ENCODE measurements at regions not wholly inside any gene's neighbourhood (a gene's known extent, or its start where the extent isn't known, plus 50 kb on each side); places are given as distances from the start of the nearest gene placed in this dataset.

DNA sequence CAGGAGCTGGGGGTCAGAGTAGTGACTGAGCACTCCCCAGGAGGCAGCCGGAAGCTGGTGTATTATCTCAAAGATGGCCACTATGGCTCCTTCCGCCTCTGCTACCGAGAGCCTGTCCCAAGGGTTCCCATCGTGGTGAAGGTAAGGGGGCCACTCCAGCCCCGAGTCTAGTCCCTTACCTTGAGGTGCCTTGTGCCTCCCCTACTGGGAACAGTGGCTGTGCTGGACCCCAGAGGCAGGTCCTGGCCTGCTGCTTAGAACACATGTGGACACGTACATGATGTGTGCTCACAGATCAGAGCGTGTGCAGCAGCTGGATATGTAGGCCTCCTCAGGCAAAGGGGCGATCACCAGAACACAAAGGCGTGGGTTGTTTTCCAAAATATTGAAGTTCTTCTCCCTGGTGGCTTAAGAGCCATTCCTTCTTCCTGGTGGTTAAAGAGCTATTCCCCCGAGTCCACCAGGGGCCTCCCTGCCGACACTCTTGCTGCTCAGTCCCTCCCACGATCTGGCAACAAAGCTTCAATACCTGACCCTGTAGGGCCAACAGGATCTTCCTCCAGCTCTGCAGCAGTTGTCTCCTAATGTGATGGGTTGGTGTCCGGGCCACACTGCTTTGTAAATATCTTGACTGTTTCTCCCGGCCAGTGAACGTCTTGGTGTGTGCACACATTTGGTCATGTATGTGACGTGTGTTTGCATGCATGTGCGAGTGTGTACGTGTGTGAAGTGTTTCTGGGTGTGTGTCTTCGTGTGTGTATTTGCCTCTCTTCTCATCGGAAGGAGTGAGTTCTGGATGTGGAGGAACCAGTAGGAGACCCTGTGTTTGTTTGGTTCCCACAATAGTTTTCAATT is 68.4 kb upstream of the TINAGL1 start:
- Histone ChIP-seq H3K4me1 (ENCODE audit: control insufficient read depth, insufficient read depth, low read length) (peaks cover 5% of the 10 kb centered on the region), H3K27me3 (ENCODE audit: control insufficient read depth, insufficient read depth, low read length, poor library complexity, severe bottlenecking) (no peaks in the 10 kb centered on the region), H3K9ac (ENCODE audit: extremely low read depth, low read length, poor library complexity, severe bottlenecking) (no peak overlapping the region), H3K4me3 (ENCODE audit: low read length) (no peak overlapping the region), H3K27ac (ENCODE audit: low read depth, low read length) (no peak overlapping the region), H3K36me3 (ENCODE audit: control insufficient read depth, insufficient read depth, low read length) (no peaks in the 10 kb centered on the region), H3K9me3 (ENCODE audit: control insufficient read depth, low read length) (no peaks in the 10 kb centered on the region)
- Mint-ChIP-seq H3K4me1 (peaks cover 58% of the 10 kb centered on the region), H3K27ac (peak overlapping the region; percentile 32), H3K36me3 (ENCODE audit: low read depth) (no peaks in the 10 kb centered on the region), H3K27me3 (ENCODE audit: insufficient read depth) (no peaks in the 10 kb centered on the region), H3K4me3 (no peak overlapping the region), H3K9me3 (no peaks in the 10 kb centered on the region)
- peak; percentile 78 for DNase-seq
- peak; percentile 62 for TF ChIP-seq CTCF (conservative IDR thresholded peaks at IDR 0.05)
- 79% methylated on average over 13 to 20 of the region's 20 CpGs for WGBS, 2 experiments (ENCODE audit: insufficient coverage in 1 of 2, insufficient read length in 1 of 2)

DNA sequence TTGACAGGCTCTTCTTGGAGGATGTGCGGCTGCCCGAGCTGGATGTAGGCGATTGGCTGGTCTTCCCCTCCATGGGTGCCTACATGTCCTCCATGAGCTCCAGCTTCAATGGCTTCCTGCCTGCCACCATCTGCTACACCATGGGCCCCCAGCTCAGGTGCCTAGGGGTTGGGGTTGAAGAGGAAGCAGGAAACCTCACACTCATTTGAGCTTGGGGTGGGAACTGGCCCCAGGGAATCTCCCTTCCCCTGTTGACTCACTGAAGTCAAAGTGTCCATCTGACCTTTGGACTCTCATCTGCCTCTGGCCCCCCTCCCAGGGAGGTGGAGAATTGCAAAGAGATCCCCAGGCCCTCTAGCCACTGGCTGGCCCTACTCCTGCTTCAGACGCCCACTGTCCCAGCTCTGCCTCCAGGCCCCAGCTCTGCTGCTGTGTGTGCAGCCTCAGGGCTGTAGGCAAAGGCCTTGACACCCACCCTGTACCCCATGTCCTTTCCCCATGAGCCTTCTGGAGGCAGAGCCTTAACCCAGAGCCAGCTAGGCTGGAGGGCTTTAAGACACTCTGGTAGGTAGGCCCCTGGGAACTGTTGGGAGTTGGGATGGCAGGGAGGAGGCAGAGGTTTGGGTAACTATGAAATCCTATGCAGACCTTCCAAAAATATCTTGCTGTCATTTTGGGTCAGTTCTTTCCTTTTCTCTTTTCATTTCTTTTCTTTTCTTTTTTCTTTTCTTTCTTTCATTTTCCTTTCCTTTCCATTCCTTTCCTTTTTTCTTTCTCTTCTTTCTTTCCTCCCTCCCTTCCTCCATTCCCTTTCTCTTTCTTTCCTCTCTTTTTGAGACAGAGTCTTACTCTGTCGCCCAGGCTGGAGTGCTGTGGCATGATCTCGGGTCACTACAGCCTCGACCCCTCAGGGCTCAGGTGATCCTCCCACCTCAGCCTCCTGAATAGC is 66.9 kb upstream of the TINAGL1 start:
- Histone ChIP-seq H3K4me3 (ENCODE audit: low read length) (no peak overlapping the region), H3K4me1 (ENCODE audit: control insufficient read depth, insufficient read depth, low read length) (no peaks in the 10 kb centered on the region), H3K27ac (ENCODE audit: low read depth, low read length) (no peak overlapping the region), H3K36me3 (ENCODE audit: control insufficient read depth, insufficient read depth, low read length) (no peaks in the 10 kb centered on the region), H3K27me3 (ENCODE audit: control insufficient read depth, insufficient read depth, low read length, poor library complexity, severe bottlenecking) (no peaks in the 10 kb centered on the region), H3K9ac (ENCODE audit: extremely low read depth, low read length, poor library complexity, severe bottlenecking) (no peak overlapping the region), H3K9me3 (ENCODE audit: control insufficient read depth, low read length) (peaks cover 9% of the 10 kb centered on the region)
- Mint-ChIP-seq H3K9me3 (no peaks in the 10 kb centered on the region), H3K36me3 (ENCODE audit: low read depth) (no peaks in the 10 kb centered on the region), H3K27ac (no peak overlapping the region), H3K4me3 (no peak overlapping the region), H3K4me1 (peaks cover 51% of the 10 kb centered on the region), H3K27me3 (ENCODE audit: insufficient read depth) (no peaks in the 10 kb centered on the region)
- TF ChIP-seq CTCF (conservative IDR thresholded peaks at IDR 0.05) = no peak
- WGBS, 2 experiments (ENCODE audit: insufficient coverage in 1 of 2, insufficient read length in 1 of 2) = 94 to 97% methylated on average over 4 to 7 of the region's 7 CpGs
- DNase-seq = no peak

- H3K4me1 ChIP-seq (ENCODE audit: control insufficient read depth, insufficient read depth, low read length) = no peaks in the 10 kb centered on the region
- H3K36me3 ChIP-seq (ENCODE audit: control insufficient read depth, insufficient read depth, low read length) = no peaks in the 10 kb centered on the region
- no peaks in the 10 kb centered on the region for H3K27me3 ChIP-seq (ENCODE audit: control insufficient read depth, insufficient read depth, low read length, poor library complexity, severe bottlenecking)
- Mint-ChIP-seq H3K27me3 (ENCODE audit: insufficient read depth) (no peaks in the 10 kb centered on the region), H3K36me3 (ENCODE audit: low read depth) (no peaks in the 10 kb centered on the region), H3K4me3 (no peak overlapping the region), H3K4me1 (peaks cover 56% of the 10 kb centered on the region), H3K27ac (no peak overlapping the region), H3K9me3 (no peaks in the 10 kb centered on the region)
- H3K27ac ChIP-seq (ENCODE audit: low read depth, low read length) = no peak overlapping the region
- WGBS, 2 experiments (ENCODE audit: insufficient coverage in 1 of 2, insufficient read length in 1 of 2) = 76 to 80% methylated on average over 5 to 6 of the region's 6 CpGs
- peaks cover 9% of the 10 kb centered on the region for H3K9me3 ChIP-seq (ENCODE audit: control insufficient read depth, low read length)
- no peak overlapping the region for H3K9ac ChIP-seq (ENCODE audit: extremely low read depth, low read length, poor library complexity, severe bottlenecking)
- H3K4me3 ChIP-seq (ENCODE audit: low read length) = no peak overlapping the region
- TF ChIP-seq CTCF (conservative IDR thresholded peaks at IDR 0.05) = no peak
- DNase-seq = no peak
Measured at GRCh38 chr1:31510304-31510703, 66.0 kb upstream of the TINAGL1 start.
